Loucy (cell line): ENCODE measurements at regions not wholly inside any gene's neighbourhood (a gene's known extent, or its start where the extent isn't known, plus 50 kb on each side); places are given as distances from the start of the nearest gene placed in this dataset.

Experiments
- H2AFZ ChIP-seq: fragments of 200-600 bp; sonication (generic); 2 replicates; pipeline ENCODE4 v1.6.0; 2016; ENCODE audit warnings: antibody characterized with exemption, mild to moderate bottlenecking, low read length, moderate library complexity
- H3F3A ChIP-seq: fragments of 200-600 bp; 2 replicates; pipeline ENCODE4 v1.6.0; 2016; ENCODE audit warnings: antibody characterized with exemption, low read depth, mild to moderate bottlenecking
- H3K27me3 ChIP-seq: fragments of 200-600 bp; sonication (generic); 2 replicates; pipeline ENCODE4 v1.6.1; 2014; ENCODE audit warnings: low read length, mild to moderate bottlenecking; ENCODE audit not compliant: insufficient read depth, poor library complexity, severe bottlenecking
- H3K36me3 ChIP-seq: fragments of 200-600 bp; sonication (generic); 2 replicates; pipeline ENCODE4 v1.6.1; 2016; ENCODE audit warnings: low read length; ENCODE audit not compliant: insufficient read depth
- H3K4me1 ChIP-seq: fragments of 200-600 bp; sonication (generic); 2 replicates; pipeline ENCODE4 v1.5.1; 2014; ENCODE audit warnings: low read length, mild to moderate bottlenecking; ENCODE audit not compliant: insufficient read depth, poor library complexity, severe bottlenecking
- H3K4me2 ChIP-seq: fragments of 200-600 bp; sonication (generic); 2 replicates; pipeline ENCODE4 v1.6.0; 2014; ENCODE audit warnings: antibody characterized with exemption, low read length, low read depth, mild to moderate bottlenecking; ENCODE audit not compliant: poor library complexity, severe bottlenecking
- H3K4me3 ChIP-seq: fragments of 200-600 bp; sonication (generic); 2 replicates; pipeline ENCODE4 v1.5.1; 2014; ENCODE audit warnings: low read length, mild to moderate bottlenecking, mixed read lengths; ENCODE audit not compliant: poor library complexity, severe bottlenecking
- H3K79me2 ChIP-seq: fragments of 200-600 bp; sonication (generic); 2 replicates; pipeline ENCODE4 v1.6.1; 2014; ENCODE audit warnings: low read length; ENCODE audit not compliant: insufficient read depth
- H3K9ac ChIP-seq: fragments of 200-600 bp; sonication (generic); 2 replicates; pipeline ENCODE4 v1.6.0; 2014; ENCODE audit warnings: mild to moderate bottlenecking, low read depth, low read length, moderate library complexity; ENCODE audit not compliant: poor library complexity, severe bottlenecking
- H3K9me2 ChIP-seq: fragments of 200-600 bp; sonication (generic); replicated peaks from 2 replicates; pipeline ENCODE4 v1.6.1; 2016; ENCODE audit warnings: low read depth, low read length, mixed read lengths
- H3K9me3 ChIP-seq: fragments of 200-600 bp; sonication (generic); 2 replicates; pipeline ENCODE4 v1.6.1; 2014; ENCODE audit warnings: mild to moderate bottlenecking, antibody characterized with exemption, low read length, low read depth; ENCODE audit not compliant: insufficient read depth
- H4K20me1 ChIP-seq: fragments of 200-600 bp; sonication (generic); 2 replicates; pipeline ENCODE4 v1.6.0; 2014; ENCODE audit warnings: antibody characterized with exemption, low read length, mild to moderate bottlenecking; ENCODE audit not compliant: insufficient read depth, poor library complexity, severe bottlenecking
- EZH2phosphoT487 ChIP-seq: fragments of 200-600 bp; IDR thresholded peaks from 2 replicates; pipeline ENCODE4 v1.6.1; 2018; ENCODE audit warnings: antibody characterized with exemption, mild to moderate bottlenecking, moderate library complexity, borderline replicate concordance
- TF ChIP-seq, protein P1 (sequence below): fragments of 200-600 bp; sonication (generic); conservative IDR thresholded peaks from 2 replicates; pipeline ENCODE4 v1.5.1; 2014; ENCODE audit warnings: mild to moderate bottlenecking, antibody characterized with exemption, low read length

DNA sequence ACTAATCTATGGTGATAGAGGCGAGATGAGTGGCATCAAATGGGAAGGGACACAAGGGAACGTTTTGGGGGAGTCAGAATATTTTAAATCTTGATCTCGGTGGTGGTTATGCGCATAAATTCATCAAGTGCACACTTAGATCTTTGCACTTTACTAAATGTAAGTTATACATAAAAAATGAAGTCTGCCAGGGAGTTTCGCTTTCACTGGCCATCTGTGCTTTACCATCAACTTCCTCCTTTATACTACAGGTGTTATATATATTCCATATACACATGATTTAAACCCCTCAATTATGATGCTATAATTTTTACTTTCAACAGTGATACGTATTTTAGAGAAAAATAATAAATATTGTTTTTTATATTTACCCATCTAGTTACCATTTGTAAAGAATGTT is 97.6 kb upstream of the AKIRIN2 start:
- no peaks in the 10 kb centered on the region for H3K9me2 ChIP-seq
- no peak overlapping the region for H3K4me2 ChIP-seq
- H2AFZ ChIP-seq, result no peak overlapping the region
- no peak overlapping the region for H3K4me3 ChIP-seq
- no peaks in the 10 kb centered on the region for H3F3A ChIP-seq
- no peaks in the 10 kb centered on the region for H3K36me3 ChIP-seq
- H4K20me1 ChIP-seq, result no peaks in the 10 kb centered on the region
- no peaks in the 10 kb centered on the region for H3K79me2 ChIP-seq
- H3K4me1 ChIP-seq, result no peaks in the 10 kb centered on the region
- no peaks in the 10 kb centered on the region for H3K27me3 ChIP-seq
- no peaks in the 10 kb centered on the region for H3K9me3 ChIP-seq
- TF ChIP-seq, protein P1, sequence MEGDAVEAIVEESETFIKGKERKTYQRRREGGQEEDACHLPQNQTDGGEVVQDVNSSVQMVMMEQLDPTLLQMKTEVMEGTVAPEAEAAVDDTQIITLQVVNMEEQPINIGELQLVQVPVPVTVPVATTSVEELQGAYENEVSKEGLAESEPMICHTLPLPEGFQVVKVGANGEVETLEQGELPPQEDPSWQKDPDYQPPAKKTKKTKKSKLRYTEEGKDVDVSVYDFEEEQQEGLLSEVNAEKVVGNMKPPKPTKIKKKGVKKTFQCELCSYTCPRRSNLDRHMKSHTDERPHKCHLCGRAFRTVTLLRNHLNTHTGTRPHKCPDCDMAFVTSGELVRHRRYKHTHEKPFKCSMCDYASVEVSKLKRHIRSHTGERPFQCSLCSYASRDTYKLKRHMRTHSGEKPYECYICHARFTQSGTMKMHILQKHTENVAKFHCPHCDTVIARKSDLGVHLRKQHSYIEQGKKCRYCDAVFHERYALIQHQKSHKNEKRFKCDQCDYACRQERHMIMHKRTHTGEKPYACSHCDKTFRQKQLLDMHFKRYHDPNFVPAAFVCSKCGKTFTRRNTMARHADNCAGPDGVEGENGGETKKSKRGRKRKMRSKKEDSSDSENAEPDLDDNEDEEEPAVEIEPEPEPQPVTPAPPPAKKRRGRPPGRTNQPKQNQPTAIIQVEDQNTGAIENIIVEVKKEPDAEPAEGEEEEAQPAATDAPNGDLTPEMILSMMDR, result no peak
- TF ChIP-seq EZH2phosphoT487, result no peak
- H3K9ac ChIP-seq, result no peak overlapping the region

GRCh38 chr6:87798393-87799278 is 96.6 kb upstream of the AKIRIN2 start:
- peak overlapping the region; percentile 21; the same call in 1 of the 2 replicates for H2AFZ ChIP-seq
- no peak overlapping the region for H3K4me3 ChIP-seq
- no peaks in the 10 kb centered on the region for H3K27me3 ChIP-seq

GRCh38 chr6:87794922-87795885 is 93.2 kb upstream of the AKIRIN2 start:
- H3K4me1 ChIP-seq, result no peaks in the 10 kb centered on the region
- H4K20me1 ChIP-seq, result no peaks in the 10 kb centered on the region
- no peaks in the 10 kb centered on the region for H3K9me3 ChIP-seq
- no peak for TF ChIP-seq EZH2phosphoT487
- TF ChIP-seq, protein P1, result no peak
- no peaks in the 10 kb centered on the region for H3K79me2 ChIP-seq
- H2AFZ ChIP-seq, result no peak overlapping the region
- no peak overlapping the region for H3K9ac ChIP-seq
- no peaks in the 10 kb centered on the region for H3F3A ChIP-seq
- H3K36me3 ChIP-seq, result no peaks in the 10 kb centered on the region
- no peaks in the 10 kb centered on the region for H3K27me3 ChIP-seq
- no peak overlapping the region for H3K4me2 ChIP-seq
- no peak overlapping the region for H3K4me3 ChIP-seq
- H3K9me2 ChIP-seq, result no peaks in the 10 kb centered on the region

More at GRCh38 chr6:87798393-87799278, 96.6 kb upstream of the AKIRIN2 start:
- H3K4me1 ChIP-seq, result no peaks in the 10 kb centered on the region
- H3K79me2 ChIP-seq, result no peaks in the 10 kb centered on the region
- H3K9me2 ChIP-seq, result no peaks in the 10 kb centered on the region
- no peaks in the 10 kb centered on the region for H3K36me3 ChIP-seq
- H4K20me1 ChIP-seq, result no peaks in the 10 kb centered on the region
- no peak overlapping the region for H3K9ac ChIP-seq
- no peaks in the 10 kb centered on the region for H3F3A ChIP-seq
- H3K9me3 ChIP-seq, result no peaks in the 10 kb centered on the region
- TF ChIP-seq EZH2phosphoT487, result no peak
- TF ChIP-seq, protein P1, result no peak
- H3K4me2 ChIP-seq, result no peak overlapping the region
